ENCODE measurements at regions not wholly inside any gene's neighbourhood (a gene's known extent, or its start where the extent isn't known, plus 50 kb on each side); places are given as distances from the start of the nearest gene placed in this dataset.
A peak's percentile ranks its signal among the peaks of the same experiment; 100 is the strongest.

DNA sequence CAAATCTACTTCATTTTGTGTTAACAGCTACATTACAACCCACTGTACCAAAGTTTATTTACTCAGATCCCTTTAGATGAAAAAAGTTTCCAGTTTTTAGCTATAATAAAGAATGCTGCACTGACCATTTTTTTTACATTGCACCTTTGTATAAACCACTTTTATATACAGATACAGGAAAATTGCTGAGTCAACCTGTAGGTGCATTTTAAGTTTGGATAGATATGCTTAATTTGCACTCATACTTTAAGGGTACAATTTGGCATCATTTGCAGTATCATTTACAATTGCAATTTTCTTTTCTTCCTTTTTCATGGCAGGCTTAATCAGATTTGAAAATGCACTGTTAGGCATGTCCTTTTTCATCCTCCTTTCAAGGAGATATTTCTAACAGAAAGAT, 257.8 kb upstream of the LMO3 start:
- TF ChIP-seq CTCF (conservative IDR thresholded peaks at IDR 0.05): no peak
- H3K27ac ChIP-seq: no peak overlapping the region

DNA sequence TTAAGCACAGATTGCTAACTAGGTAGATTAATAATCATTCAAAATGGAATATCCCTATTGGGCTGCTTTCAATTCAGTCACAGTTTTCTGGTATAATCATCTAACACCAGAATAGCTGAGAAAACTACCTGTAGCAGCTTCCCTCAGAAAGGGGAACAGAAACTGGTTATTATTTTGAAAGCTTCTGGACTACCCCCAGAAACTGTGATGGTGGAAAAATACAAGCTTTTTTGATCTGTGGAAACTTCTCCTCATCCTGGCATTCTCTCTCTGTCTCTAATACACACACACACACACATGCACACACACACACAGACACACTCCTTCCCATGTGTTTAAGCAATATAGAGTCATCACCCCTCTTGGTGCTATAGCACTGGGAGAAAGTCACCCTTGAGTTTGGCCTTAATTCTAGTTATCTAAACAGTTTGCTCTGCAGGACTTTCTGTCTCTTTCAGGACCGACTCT, 251.5 kb upstream of the LMO3 start:
- no peak overlapping the region for H3K27ac ChIP-seq
- no peak for TF ChIP-seq CTCF (conservative IDR thresholded peaks at IDR 0.05)

DNA sequence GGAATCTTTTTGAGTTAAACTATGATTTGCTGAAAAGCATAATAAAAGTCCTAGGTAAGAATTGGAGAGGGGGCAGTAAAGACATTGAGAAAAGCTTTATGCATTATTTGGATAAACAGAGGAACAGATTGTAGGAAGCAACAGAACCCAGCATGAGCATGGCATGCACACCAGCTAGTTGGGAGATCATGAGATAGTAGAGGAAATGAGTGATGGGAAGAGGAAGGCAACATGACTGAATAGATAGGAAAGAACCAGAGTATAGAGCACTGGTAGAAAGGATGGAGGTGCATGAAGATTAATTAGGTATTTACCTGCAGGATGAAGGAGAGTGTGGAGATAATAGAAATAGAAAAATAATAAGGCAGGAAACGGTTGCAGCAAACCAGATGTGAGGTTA, 248.5 kb upstream of the LMO3 start:
- no peak overlapping the region for H3K27ac ChIP-seq
- no peak for TF ChIP-seq CTCF (conservative IDR thresholded peaks at IDR 0.05)

DNA sequence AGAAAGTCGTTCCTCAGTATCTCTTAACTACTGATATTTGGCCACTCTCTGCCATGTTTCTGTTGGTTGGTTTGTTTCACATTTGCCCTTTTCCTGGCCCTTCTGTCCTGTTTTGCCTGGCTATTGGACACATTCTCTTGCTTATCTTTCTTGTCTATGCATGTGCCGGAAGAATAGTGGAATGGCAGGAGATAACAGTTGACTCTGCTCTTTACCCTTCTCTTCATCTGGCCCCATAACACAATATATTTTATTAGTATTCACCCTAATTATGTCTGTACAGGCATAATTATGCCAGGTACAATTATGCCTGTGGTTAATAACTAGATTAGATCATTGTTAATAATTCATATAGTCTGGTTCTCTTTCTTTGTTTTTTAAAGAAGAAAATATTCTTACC, 243.5 kb upstream of the LMO3 start:
- no peak overlapping the region for H3K27ac ChIP-seq
- no peak for TF ChIP-seq CTCF (conservative IDR thresholded peaks at IDR 0.05)

- H3K27ac ChIP-seq: no peak overlapping the region
- peak; percentile 36 for TF ChIP-seq CTCF (conservative IDR thresholded peaks at IDR 0.05)
Observed at GRCh38 chr12:16844875-16845274, 238.9 kb upstream of the LMO3 start.

DNA sequence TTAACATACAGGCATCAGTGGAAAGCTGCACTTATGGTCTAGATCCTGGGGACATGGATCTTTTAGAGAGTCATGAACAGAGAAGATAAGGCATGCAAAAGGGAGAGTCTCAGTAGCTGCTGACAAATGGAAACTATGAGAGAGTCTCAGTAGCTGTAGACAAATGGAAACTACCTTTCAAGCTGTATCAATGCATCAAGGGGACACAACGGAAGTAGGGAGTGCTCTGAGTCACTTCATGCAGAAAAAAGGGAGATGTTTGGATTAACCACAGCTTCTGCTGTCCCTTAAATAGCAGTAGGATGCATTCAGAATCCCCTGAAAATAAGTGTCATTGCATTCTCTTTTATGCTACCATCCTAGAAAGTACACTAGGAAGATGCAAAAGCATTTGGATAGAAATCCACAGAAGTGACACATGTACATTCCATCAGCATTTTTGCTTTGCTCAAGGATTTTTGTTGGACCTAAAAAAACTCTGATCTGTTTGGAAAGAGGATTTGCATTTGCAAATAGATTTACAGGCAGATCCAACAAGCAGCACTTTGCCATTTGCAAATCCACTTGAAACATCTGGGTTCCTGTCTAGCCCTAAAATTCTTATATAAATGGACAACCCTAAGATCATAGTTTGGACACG, 227.5 kb upstream of the LMO3 start:
- H3K27ac ChIP-seq: no peak overlapping the region
- no peak for TF ChIP-seq CTCF (conservative IDR thresholded peaks at IDR 0.05)

- no peak overlapping the region for H3K27ac ChIP-seq
- no peak for TF ChIP-seq CTCF (conservative IDR thresholded peaks at IDR 0.05)
Observed at GRCh38 chr12:16828891-16829290, 222.9 kb upstream of the LMO3 start.

All from VCaP (cell line).